GM23248 (cell line): ENCODE measurements at regions not wholly inside any gene's neighbourhood (a gene's known extent, or its start where the extent isn't known, plus 50 kb on each side); places are given as distances from the start of the nearest gene placed in this dataset.

ENCODE experiments used
- EZH2 ChIP-seq: fragments of 200-600 bp; sonication (generic); IDR thresholded peaks from 2 replicates; pipeline ENCODE4 v1.6.1; 2018; ENCODE audit warnings: antibody characterized with exemption, mild to moderate bottlenecking; ENCODE audit not compliant: insufficient read depth, poor library complexity, severe bottlenecking
- EZH2phosphoT487 ChIP-seq: fragments of 200-600 bp; sonication (generic); IDR thresholded peaks from 2 replicates; pipeline ENCODE4 v1.6.1; 2018; ENCODE audit warnings: antibody characterized with exemption, moderate library complexity, mild to moderate bottlenecking, low read depth; ENCODE audit not compliant: insufficient read depth

GRCh38 chr4:156241896-156242295, 288.2 kb upstream of the CTSO start:
- no peak for TF ChIP-seq EZH2
- TF ChIP-seq EZH2phosphoT487, result no peak
